Fibroblast of lung (primary cell): ENCODE measurements at regions not wholly inside any gene's neighbourhood (a gene's known extent, or its start where the extent isn't known, plus 50 kb on each side); places are given as distances from the start of the nearest gene placed in this dataset.

Experiments used
- EZH2 ChIP-seq: IDR thresholded peaks from 2 replicates; pipeline ENCODE4 v1.5.1; 2012; ENCODE audit warnings: low read length, control low read depth, mild to moderate bottlenecking; ENCODE audit errors: missing control alignments
- TF ChIP-seq, protein P1 (sequence below), 2 donors: IDR thresholded peaks in 1 of 2; conservative IDR thresholded peaks in 1 of 2; 1 replicate in 1 of 2; 2 replicates in 1 of 2; pipeline ENCODE4 v1.5.1; 2011 to 2012; ENCODE audit warnings: low read length in 2 of 2, control low read depth in 1 of 2, inconsistent platforms in 1 of 2, low read depth in 1 of 2, mild to moderate bottlenecking in 1 of 2

DNA sequence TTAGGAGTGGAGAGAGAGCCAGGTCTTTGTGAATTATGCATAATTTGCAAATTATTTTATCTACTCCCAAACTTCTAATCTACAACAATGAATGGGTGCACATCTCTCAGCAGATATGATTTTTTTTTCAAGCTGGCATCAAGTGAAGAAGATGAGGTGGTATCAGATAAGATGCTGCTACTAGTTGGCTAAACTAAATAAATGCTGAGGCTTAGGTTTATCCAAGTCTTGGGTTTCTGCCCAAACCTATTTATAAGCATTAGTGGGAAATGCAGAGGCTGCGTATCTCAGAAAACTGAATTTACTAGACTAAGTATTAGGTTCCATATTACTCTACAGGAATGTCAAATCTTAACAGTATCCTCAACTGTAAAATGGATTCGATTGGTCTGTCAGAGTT lies 703.0 kb upstream of the CELF2 start:
- TF ChIP-seq, protein P1, sequence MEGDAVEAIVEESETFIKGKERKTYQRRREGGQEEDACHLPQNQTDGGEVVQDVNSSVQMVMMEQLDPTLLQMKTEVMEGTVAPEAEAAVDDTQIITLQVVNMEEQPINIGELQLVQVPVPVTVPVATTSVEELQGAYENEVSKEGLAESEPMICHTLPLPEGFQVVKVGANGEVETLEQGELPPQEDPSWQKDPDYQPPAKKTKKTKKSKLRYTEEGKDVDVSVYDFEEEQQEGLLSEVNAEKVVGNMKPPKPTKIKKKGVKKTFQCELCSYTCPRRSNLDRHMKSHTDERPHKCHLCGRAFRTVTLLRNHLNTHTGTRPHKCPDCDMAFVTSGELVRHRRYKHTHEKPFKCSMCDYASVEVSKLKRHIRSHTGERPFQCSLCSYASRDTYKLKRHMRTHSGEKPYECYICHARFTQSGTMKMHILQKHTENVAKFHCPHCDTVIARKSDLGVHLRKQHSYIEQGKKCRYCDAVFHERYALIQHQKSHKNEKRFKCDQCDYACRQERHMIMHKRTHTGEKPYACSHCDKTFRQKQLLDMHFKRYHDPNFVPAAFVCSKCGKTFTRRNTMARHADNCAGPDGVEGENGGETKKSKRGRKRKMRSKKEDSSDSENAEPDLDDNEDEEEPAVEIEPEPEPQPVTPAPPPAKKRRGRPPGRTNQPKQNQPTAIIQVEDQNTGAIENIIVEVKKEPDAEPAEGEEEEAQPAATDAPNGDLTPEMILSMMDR (conservative IDR thresholded peaks at IDR 0.05 in 1 of 2, IDR thresholded peaks at IDR 0.05 in 1 of 2; ENCODE audit: low read depth in 1 of 2, low read length in 2 of 2) = no peak
- no peak for TF ChIP-seq EZH2
